ENCODE measurements at regions not wholly inside any gene's neighbourhood (a gene's known extent, or its start where the extent isn't known, plus 50 kb on each side); places are given as distances from the start of the nearest gene placed in this dataset.

GRCh38 chr16:26889740-26890139 lies 177.0 kb upstream of the C16orf82 start:
- no peak for TF ChIP-seq CTCF (IDR thresholded peaks at IDR 0.05)
- no peak for TF ChIP-seq MAX (CRISPR knock-in tag; IDR thresholded peaks at IDR 0.05)
- TF ChIP-seq ELF4 (CRISPR knock-in tag; IDR thresholded peaks at IDR 0.05; ENCODE audit: low read depth): no peak
- no peak for TF ChIP-seq USF2 (CRISPR knock-in tag; IDR thresholded peaks at IDR 0.05)
- no peak for TF ChIP-seq ZNF121 (CRISPR knock-in tag; IDR thresholded peaks at IDR 0.05)
- TF ChIP-seq JUN (CRISPR knock-in tag; IDR thresholded peaks at IDR 0.05): no peak
